ENCODE measurements at regions not wholly inside any gene's neighbourhood (a gene's known extent, or its start where the extent isn't known, plus 50 kb on each side); places are given as distances from the start of the nearest gene placed in this dataset.

- H3K27ac Mint-ChIP-seq = no peak overlapping the region
- no peak for DNase-seq (ENCODE audit: low spot score)
- no peaks in the 10 kb centered on the region for H3K27me3 Mint-ChIP-seq (ENCODE audit: low read depth)
- no peaks in the 10 kb centered on the region for H3K36me3 Mint-ChIP-seq (ENCODE audit: low read depth)
- intact Hi-C loops (cut with micrococcal nuclease) = no loop called here
- H3K4me1 Mint-ChIP-seq (ENCODE audit: low read depth) = peaks cover 3% of the 10 kb centered on the region
- peaks cover 4% of the 10 kb centered on the region for H3K9me3 Mint-ChIP-seq
- no peak overlapping the region for H3K4me3 Mint-ChIP-seq (ENCODE audit: low read depth)
Measured at GRCh38 chr3:177721864-177722785, 524.8 kb upstream of the TBL1XR1 start.

GRCh38 chr3:177724020-177724638, 526.8 kb upstream of the TBL1XR1 start:
- peaks cover 3% of the 10 kb centered on the region for H3K4me1 Mint-ChIP-seq (ENCODE audit: low read depth)
- no peaks in the 10 kb centered on the region for H3K36me3 Mint-ChIP-seq (ENCODE audit: low read depth)
- H3K27me3 Mint-ChIP-seq (ENCODE audit: low read depth) = no peaks in the 10 kb centered on the region
- H3K27ac Mint-ChIP-seq = no peak overlapping the region
- intact Hi-C loops (cut with micrococcal nuclease) = no loop called here
- peaks cover 4% of the 10 kb centered on the region for H3K9me3 Mint-ChIP-seq
- no peak for DNase-seq (ENCODE audit: low spot score)
- no peak overlapping the region for H3K4me3 Mint-ChIP-seq (ENCODE audit: low read depth)

- Mint-ChIP-seq H3K4me3 (ENCODE audit: low read depth) (no peak overlapping the region), H3K9me3 (peaks cover 4% of the 10 kb centered on the region), H3K27ac (no peak overlapping the region), H3K4me1 (ENCODE audit: low read depth) (peaks cover 3% of the 10 kb centered on the region), H3K36me3 (ENCODE audit: low read depth) (no peaks in the 10 kb centered on the region), H3K27me3 (ENCODE audit: low read depth) (no peaks in the 10 kb centered on the region)
- intact Hi-C loops (cut with micrococcal nuclease) = no loop called here
- DNase-seq (ENCODE audit: low spot score) = no peak
Measured at GRCh38 chr3:177725165-177725564, 527.9 kb upstream of the TBL1XR1 start.

GRCh38 chr3:177726807-177727206, 529.5 kb upstream of the TBL1XR1 start:
- Mint-ChIP-seq H3K27me3 (ENCODE audit: low read depth) (no peaks in the 10 kb centered on the region), H3K4me3 (ENCODE audit: low read depth) (no peak overlapping the region), H3K36me3 (ENCODE audit: low read depth) (no peaks in the 10 kb centered on the region), H3K9me3 (no peaks in the 10 kb centered on the region), H3K4me1 (ENCODE audit: low read depth) (peaks cover 3% of the 10 kb centered on the region), H3K27ac (no peak overlapping the region)
- DNase-seq (ENCODE audit: low spot score) = no peak
- intact Hi-C loops (cut with micrococcal nuclease) = no loop called here

GRCh38 chr3:177729956-177730681, 532.8 kb upstream of the TBL1XR1 start:
- no peak for DNase-seq (ENCODE audit: low spot score)
- Mint-ChIP-seq H3K27ac (no peak overlapping the region), H3K36me3 (ENCODE audit: low read depth) (no peaks in the 10 kb centered on the region), H3K4me1 (ENCODE audit: low read depth) (no peaks in the 10 kb centered on the region), H3K4me3 (ENCODE audit: low read depth) (no peak overlapping the region), H3K27me3 (ENCODE audit: low read depth) (no peaks in the 10 kb centered on the region), H3K9me3 (no peaks in the 10 kb centered on the region)
- intact Hi-C loops (cut with micrococcal nuclease) = no loop called here

- no peaks in the 10 kb centered on the region for H3K4me1 Mint-ChIP-seq (ENCODE audit: low read depth)
- intact Hi-C loops (cut with micrococcal nuclease) = no loop called here
- no peaks in the 10 kb centered on the region for H3K27me3 Mint-ChIP-seq (ENCODE audit: low read depth)
- H3K4me3 Mint-ChIP-seq (ENCODE audit: low read depth) = no peak overlapping the region
- no peaks in the 10 kb centered on the region for H3K36me3 Mint-ChIP-seq (ENCODE audit: low read depth)
- DNase-seq (ENCODE audit: low spot score) = no peak
- no peaks in the 10 kb centered on the region for H3K9me3 Mint-ChIP-seq
- no peak overlapping the region for H3K27ac Mint-ChIP-seq
Measured at GRCh38 chr3:177730814-177731213, 533.5 kb upstream of the TBL1XR1 start.

- no peak for DNase-seq (ENCODE audit: low spot score)
- Mint-ChIP-seq H3K4me1 (ENCODE audit: low read depth) (no peaks in the 10 kb centered on the region), H3K4me3 (ENCODE audit: low read depth) (no peak overlapping the region), H3K27me3 (ENCODE audit: low read depth) (no peaks in the 10 kb centered on the region), H3K27ac (no peak overlapping the region), H3K9me3 (no peaks in the 10 kb centered on the region), H3K36me3 (ENCODE audit: low read depth) (no peaks in the 10 kb centered on the region)
- intact Hi-C loops (cut with micrococcal nuclease) = no loop called here
Measured at GRCh38 chr3:177731644-177732268, 534.5 kb upstream of the TBL1XR1 start.

GRCh38 chr3:177733233-177733632, 536.0 kb upstream of the TBL1XR1 start:
- no peak overlapping the region for H3K4me3 Mint-ChIP-seq (ENCODE audit: low read depth)
- no peaks in the 10 kb centered on the region for H3K4me1 Mint-ChIP-seq (ENCODE audit: low read depth)
- H3K27ac Mint-ChIP-seq = no peak overlapping the region
- no peaks in the 10 kb centered on the region for H3K36me3 Mint-ChIP-seq (ENCODE audit: low read depth)
- no peaks in the 10 kb centered on the region for H3K27me3 Mint-ChIP-seq (ENCODE audit: low read depth)
- intact Hi-C loops (cut with micrococcal nuclease) = no loop called here
- DNase-seq (ENCODE audit: low spot score) = no peak
- H3K9me3 Mint-ChIP-seq = no peaks in the 10 kb centered on the region

- Mint-ChIP-seq H3K27ac (no peak overlapping the region), H3K9me3 (no peaks in the 10 kb centered on the region), H3K4me3 (ENCODE audit: low read depth) (no peak overlapping the region), H3K27me3 (ENCODE audit: low read depth) (no peaks in the 10 kb centered on the region), H3K4me1 (ENCODE audit: low read depth) (no peaks in the 10 kb centered on the region), H3K36me3 (ENCODE audit: low read depth) (no peaks in the 10 kb centered on the region)
- no peak for DNase-seq (ENCODE audit: low spot score)
- intact Hi-C loops (cut with micrococcal nuclease) = no loop called here
Measured at GRCh38 chr3:177733936-177734335, 536.7 kb upstream of the TBL1XR1 start.

- Mint-ChIP-seq H3K4me1 (ENCODE audit: low read depth) (no peaks in the 10 kb centered on the region), H3K9me3 (no peaks in the 10 kb centered on the region), H3K36me3 (ENCODE audit: low read depth) (no peaks in the 10 kb centered on the region), H3K27ac (no peak overlapping the region), H3K4me3 (ENCODE audit: low read depth) (no peak overlapping the region), H3K27me3 (ENCODE audit: low read depth) (no peaks in the 10 kb centered on the region)
- no peak for DNase-seq (ENCODE audit: low spot score)
- intact Hi-C loops (cut with micrococcal nuclease) = no loop called here
Measured at GRCh38 chr3:177735431-177735830, 538.1 kb upstream of the TBL1XR1 start.

- Mint-ChIP-seq H3K4me1 (ENCODE audit: low read depth) (no peaks in the 10 kb centered on the region), H3K27ac (no peak overlapping the region), H3K4me3 (ENCODE audit: low read depth) (no peak overlapping the region), H3K36me3 (ENCODE audit: low read depth) (no peaks in the 10 kb centered on the region), H3K9me3 (no peaks in the 10 kb centered on the region), H3K27me3 (ENCODE audit: low read depth) (no peaks in the 10 kb centered on the region)
- no peak for DNase-seq (ENCODE audit: low spot score)
- intact Hi-C loops (cut with micrococcal nuclease) = no loop called here
Measured at GRCh38 chr3:177739461-177739860, 542.2 kb upstream of the TBL1XR1 start.

- Mint-ChIP-seq H3K4me1 (ENCODE audit: low read depth) (no peaks in the 10 kb centered on the region), H3K4me3 (ENCODE audit: low read depth) (no peak overlapping the region), H3K36me3 (ENCODE audit: low read depth) (no peaks in the 10 kb centered on the region), H3K9me3 (no peaks in the 10 kb centered on the region), H3K27ac (no peak overlapping the region), H3K27me3 (ENCODE audit: low read depth) (no peaks in the 10 kb centered on the region)
- no peak for DNase-seq (ENCODE audit: low spot score)
- intact Hi-C loops (cut with micrococcal nuclease) = no loop called here
Measured at GRCh38 chr3:177740254-177740653, 543.0 kb upstream of the TBL1XR1 start.
